Activated naive CD8-positive, alpha-beta T cell treated with anti-CD3 and anti-CD28 coated beads, Interleukin-2, amount 50 U/mL, for 16 hours (primary cell): ENCODE measurements at regions not wholly inside any gene's neighbourhood (a gene's known extent, or its start where the extent isn't known, plus 50 kb on each side); places are given as distances from the start of the nearest gene placed in this dataset.
"Not testable (repeated sequence)": the region's sequence is repeated elsewhere in the genome, so short reads cannot be mapped to it uniquely, and the experiment has no call there.

Experiments
- DNase-seq: peaks from one replicate; pipeline ENCODE4 v3.0.0-alpha.2; 2020; ENCODE audit warnings: low read depth, low spot score

- DNase-seq = no peak
These were observed 570.0 kb downstream of the PTPRC start for GRCh38 chr1:199208847-199209246.

GRCh38 chr1:199218065-199218464 lies 579.2 kb downstream of the PTPRC start:
- DNase-seq = no peak

GRCh38 chr1:199218533-199218932 lies 579.7 kb downstream of the PTPRC start:
- DNase-seq = no peak

- no peak for DNase-seq
These were observed 581.2 kb downstream of the PTPRC start for GRCh38 chr1:199220031-199220430.

- no peak for DNase-seq
These were observed 582.7 kb downstream of the PTPRC start for GRCh38 chr1:199221371-199222150.

GRCh38 chr1:199223936-199224335 lies 585.1 kb downstream of the PTPRC start:
- DNase-seq = no peak

GRCh38 chr1:199226163-199226562 lies 587.3 kb downstream of the PTPRC start:
- no peak for DNase-seq

GRCh38 chr1:199242147-199242546 lies 603.3 kb downstream of the PTPRC start:
- no peak for DNase-seq

- DNase-seq = no peak
These were observed 603.8 kb downstream of the PTPRC start for GRCh38 chr1:199242601-199243000.

GRCh38 chr1:199243423-199244061 lies 604.7 kb downstream of the PTPRC start:
- DNase-seq = peak; percentile 30

GRCh38 chr1:199245946-199246345 lies 607.1 kb downstream of the PTPRC start:
- DNase-seq = no peak

GRCh38 chr1:199246716-199247115 lies 607.9 kb downstream of the PTPRC start:
- no peak for DNase-seq

- DNase-seq = no peak
These were observed 609.1 kb downstream of the PTPRC start for GRCh38 chr1:199247891-199248290.

- DNase-seq = not testable (repeated sequence)
These were observed 615.2 kb downstream of the PTPRC start for GRCh38 chr1:199254040-199254439.

GRCh38 chr1:199261328-199261727 lies 622.5 kb downstream of the PTPRC start:
- no peak for DNase-seq

- no peak for DNase-seq
These were observed 625.4 kb downstream of the PTPRC start for GRCh38 chr1:199264283-199264682.

GRCh38 chr1:199264911-199265310 lies 626.1 kb downstream of the PTPRC start:
- no peak for DNase-seq

- DNase-seq = no peak
These were observed 626.5 kb downstream of the PTPRC start for GRCh38 chr1:199265319-199265718.

- no peak for DNase-seq
These were observed 630.4 kb downstream of the PTPRC start for GRCh38 chr1:199269241-199269640.

GRCh38 chr1:199272139-199272544 lies 633.3 kb downstream of the PTPRC start:
- no peak for DNase-seq

GRCh38 chr1:199272628-199273086 lies 633.8 kb downstream of the PTPRC start:
- DNase-seq = no peak

- no peak for DNase-seq
These were observed 635.1 kb downstream of the PTPRC start for GRCh38 chr1:199273837-199274379.

GRCh38 chr1:199279067-199279466 lies 640.2 kb downstream of the PTPRC start:
- DNase-seq = no peak
